HepG2 (cell line): ENCODE measurements at regions not wholly inside any gene's neighbourhood (a gene's known extent, or its start where the extent isn't known, plus 50 kb on each side); places are given as distances from the start of the nearest gene placed in this dataset.

Source experiments
- ATAC-seq: fragments of 200-7000 bp; cut with Tn5 transposase; 3 replicates; pipeline ENCODE4 v1.9.1; 2020; ENCODE audit warnings: mild to moderate bottlenecking, moderate library complexity
- BruUV-seq: library from RNA; stranded (reverse); fragments of 400-500 nt; replicated peaks from 2 replicates; lab custom pipeline; 2021; lab: Mats Ljungman, UMichigan
- CTCF ChIA-PET: fragments of 300-600 bp; formaldehyde crosslinking; extraction: SDS; loops from one replicate; lab custom pipeline; 2021; ENCODE audit warnings: low total read pairs, inconsistent platforms, low intra/inter-chr PET ratio; lab: Yijun Ruan, JAX
- POLR2A ChIA-PET: fragments of 350-600 bp; sonication (Branson Sonifier 250); formaldehyde crosslinking; loops from one replicate; lab custom pipeline; 2020; ENCODE audit warnings: antibody characterized with exemption, inconsistent platforms; lab: Yijun Ruan, JAX
- DNase-seq: peaks from one replicate; pipeline ENCODE4 v3.0.0-alpha.2; 2015; ENCODE audit warnings: low spot score
- FAIRE-seq: peaks from 3 replicates; lab custom pipeline; 2011; peaks lifted over from hg19 to GRCh38; lab: Jason Lieb, UNC
- H2AFZ ChIP-seq: one replicate; pipeline ENCODE4 v1.6.1; 2011; ENCODE audit warnings: low read length, inconsistent platforms
- H3K27ac ChIP-seq: fragments of 300-600 bp; 3 replicates; pipeline ENCODE4 v1.8.0; 2011; ENCODE audit warnings: mixed run types, mild to moderate bottlenecking, mixed read lengths, low read length, inconsistent platforms; ENCODE audit not compliant: insufficient read depth; ENCODE audit errors: extremely low read length
- H3K27me3 ChIP-seq, 2 experiments: fragments of 200-600 bp in 1 of 2; 2 replicates in 1 of 2; 3 replicates in 1 of 2; pipeline versions ENCODE4 v1.6.0 to v1.8.0; 2011; ENCODE audit warnings: low read length in 2 of 2, mild to moderate bottlenecking in 2 of 2, moderate library complexity in 2 of 2, inconsistent platforms in 1 of 2; ENCODE audit not compliant: insufficient read depth in 2 of 2, control insufficient read depth in 1 of 2
- H3K36me3 ChIP-seq, 2 experiments: fragments of 200-600 bp in 1 of 2; replicated peaks in 1 of 2; 2 replicates in 1 of 2; 3 replicates in 1 of 2; pipeline versions ENCODE4 v1.5.1 to v1.8.0; 2011; ENCODE audit warnings: low read length in 2 of 2, inconsistent platforms in 1 of 2; ENCODE audit not compliant: insufficient read depth in 2 of 2, control insufficient read depth in 1 of 2
- H3K4me1 ChIP-seq: 2 replicates; pipeline ENCODE4 v1.5.1; 2012; ENCODE audit warnings: low read length, inconsistent platforms; ENCODE audit not compliant: insufficient read depth
- H3K4me2 ChIP-seq: 2 replicates; pipeline ENCODE4 v1.6.0; 2011; ENCODE audit warnings: low read depth, low read length, inconsistent platforms
- H3K4me3 ChIP-seq, 3 experiments: fragments of 200-600 bp in 1 of 3; sonication (generic), shearing (Covaris generic) in 1 of 3; replicated peaks in 1 of 3; 2 replicates each; pipeline ENCODE4 v1.5.1; 2011 to 2016; ENCODE audit warnings: low read length in 3 of 3, inconsistent platforms in 2 of 3, low read depth in 2 of 3, mild to moderate bottlenecking in 2 of 3, control low read depth in 1 of 3, mixed read lengths in 1 of 3; ENCODE audit not compliant: insufficient read depth in 1 of 3
- H3K79me2 ChIP-seq: one replicate; pipeline ENCODE4 v1.6.1; 2011; ENCODE audit warnings: low read length, inconsistent platforms; ENCODE audit not compliant: insufficient read depth
- H3K9ac ChIP-seq: 2 replicates; pipeline ENCODE4 v1.6.0; 2011; ENCODE audit warnings: mild to moderate bottlenecking, low read depth, low read length, inconsistent platforms; ENCODE audit not compliant: insufficient read depth
- H3K9me3 ChIP-seq: 2 replicates; pipeline ENCODE4 v1.5.1; 2012; ENCODE audit warnings: mild to moderate bottlenecking, low read length
- H4K20me1 ChIP-seq: 2 replicates; pipeline ENCODE4 v1.6.0; 2011; ENCODE audit warnings: inconsistent platforms, mild to moderate bottlenecking, low read length, moderate library complexity; ENCODE audit not compliant: insufficient read depth
- HOXA7 ChIP-seq: sonication (generic); formaldehyde crosslinking; IDR thresholded peaks from 2 replicates; pipeline ENCODE4 v1.8.1; 2022; ENCODE audit warnings: mild to moderate bottlenecking, missing genetic modification reagents, moderate library complexity
- ISL2 ChIP-seq: sonication (generic); formaldehyde crosslinking; IDR thresholded peaks from 2 replicates; pipeline ENCODE4 v1.5.0; 2020; ENCODE audit warnings: missing genetic modification reagents
- TBP ChIP-seq: sonication (generic); formaldehyde crosslinking; IDR thresholded peaks from 2 replicates; pipeline ENCODE4 v1.5.0; 2020; ENCODE audit warnings: missing genetic modification reagents
- ZNF350 ChIP-seq: sonication (generic); formaldehyde crosslinking; IDR thresholded peaks from 2 replicates; pipeline ENCODE4 v1.4.0; 2020; ENCODE audit warnings: mild to moderate bottlenecking, low read depth, missing genetic modification reagents, borderline replicate concordance
- WGBS: methylation state at CpG from one replicate; pipeline ENCODE4 v1.1.6; 2017; ENCODE audit warnings: low lambda C conversion rate; 5-methylcytosine and 5-hydroxymethylcytosine counted together
- in situ Hi-C: cut with HindIII; loops from 2 replicates; pipeline ENCODE4 v1.10.0; 2017; ENCODE audit warnings: low pct_unique_long_range_greater_than_20kb; ENCODE audit not compliant: extremely low pct_ligation_motif_present
- intact Hi-C: fragments of 100-400 bp; cut with micrococcal nuclease; formaldehyde crosslinking; loops from one replicate; pipeline ENCODE4 v1.10.0; 2022; ENCODE audit not compliant: unreplicated experiment
- TF ChIP-seq, protein P1 (sequence below): IDR thresholded peaks from 2 replicates; pipeline ENCODE4 v1.6.1; 2016; ENCODE audit warnings: missing biosample characterization, missing genetic modification reagents, low read depth
- TF ChIP-seq, protein P2 (sequence below): sonication (generic); formaldehyde crosslinking; IDR thresholded peaks from 2 replicates; pipeline ENCODE4 v1.5.0; 2020; ENCODE audit warnings: missing genetic modification reagents
- TF ChIP-seq, protein P3 (sequence below): sonication (generic); formaldehyde crosslinking; conservative IDR thresholded peaks from 2 replicates; pipeline ENCODE4 v1.8.1; 2023; ENCODE audit warnings: missing genetic modification reagents
- TF ChIP-seq, protein P4 (sequence below): fragments of 450-650 bp; IDR thresholded peaks from 2 replicates; pipeline ENCODE4 v1.6.1; 2016
- TF ChIP-seq, protein P5 (sequence below): sonication (generic); formaldehyde crosslinking; IDR thresholded peaks from 2 replicates; pipeline ENCODE4 v1.8.1; 2023; ENCODE audit warnings: missing genetic modification reagents, inconsistent platforms, borderline replicate concordance

DNA sequence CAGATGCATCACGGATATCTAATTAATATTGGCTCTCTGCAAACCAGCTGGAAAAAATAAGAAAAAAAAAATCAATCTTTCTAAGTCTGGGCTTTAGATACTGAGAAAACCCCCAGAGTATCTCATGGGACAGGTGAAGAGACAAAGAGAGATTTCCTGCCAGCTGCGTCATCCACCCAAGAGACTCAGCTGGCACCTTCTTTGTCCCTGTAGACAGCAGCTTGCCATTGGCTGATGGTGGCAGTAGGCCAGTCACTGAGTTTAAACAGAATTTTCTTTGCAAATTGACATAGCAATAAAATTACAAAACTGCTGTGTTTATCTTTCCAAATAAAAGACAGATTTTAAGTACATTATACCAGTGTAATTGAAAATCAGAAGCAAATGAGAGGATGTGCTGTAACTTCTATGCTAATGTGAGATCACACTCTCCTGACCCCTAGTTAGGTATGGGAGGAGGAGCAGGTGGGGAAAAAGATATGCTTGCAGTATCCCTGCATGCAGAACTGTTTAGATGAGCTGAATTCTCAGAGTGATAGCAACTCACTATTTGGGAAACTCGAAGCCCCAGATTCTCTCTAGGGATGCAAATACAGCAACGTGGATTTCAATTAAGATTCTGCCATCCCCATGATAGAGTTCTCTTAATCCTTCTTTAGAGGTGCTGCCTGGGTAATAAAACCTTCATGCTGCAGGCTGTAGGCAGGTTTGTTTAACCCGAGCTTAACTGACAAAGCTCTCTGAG is 72.2 kb downstream of the NMUR2 start:
- H4K20me1 ChIP-seq, result no peaks in the 10 kb centered on the region
- TF ChIP-seq HOXA7 (CRISPR knock-in tag), result no peak
- TF ChIP-seq, protein P1, sequence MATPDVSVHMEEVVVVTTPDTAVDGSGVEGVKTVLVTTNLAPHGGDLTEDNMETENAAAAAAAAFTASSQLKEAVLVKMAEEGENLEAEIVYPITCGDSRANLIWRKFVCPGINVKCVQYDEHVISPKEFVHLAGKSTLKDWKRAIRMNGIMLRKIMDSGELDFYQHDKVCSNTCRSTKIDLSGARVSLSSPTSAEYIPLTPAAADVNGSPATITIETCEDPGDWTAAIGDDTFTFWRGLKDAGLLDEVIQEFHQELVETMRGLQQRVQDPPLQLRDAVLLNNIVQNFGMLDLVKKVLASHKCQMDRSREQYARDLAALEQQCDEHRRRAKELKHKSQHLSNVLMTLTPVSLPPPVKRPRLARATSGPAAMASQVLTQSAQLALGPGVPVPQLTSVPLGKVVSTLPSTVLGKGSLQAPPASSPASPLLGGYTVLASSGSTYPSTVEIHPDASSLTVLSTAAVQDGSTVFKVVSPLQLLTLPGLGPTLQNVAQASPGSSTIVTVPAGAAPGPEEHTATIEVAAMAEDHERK (CRISPR knock-in tag), result no peak
- TF ChIP-seq, protein P2, sequence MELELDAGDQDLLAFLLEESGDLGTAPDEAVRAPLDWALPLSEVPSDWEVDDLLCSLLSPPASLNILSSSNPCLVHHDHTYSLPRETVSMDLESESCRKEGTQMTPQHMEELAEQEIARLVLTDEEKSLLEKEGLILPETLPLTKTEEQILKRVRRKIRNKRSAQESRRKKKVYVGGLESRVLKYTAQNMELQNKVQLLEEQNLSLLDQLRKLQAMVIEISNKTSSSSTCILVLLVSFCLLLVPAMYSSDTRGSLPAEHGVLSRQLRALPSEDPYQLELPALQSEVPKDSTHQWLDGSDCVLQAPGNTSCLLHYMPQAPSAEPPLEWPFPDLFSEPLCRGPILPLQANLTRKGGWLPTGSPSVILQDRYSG (CRISPR knock-in tag), result no peak
- TF ChIP-seq, protein P3, sequence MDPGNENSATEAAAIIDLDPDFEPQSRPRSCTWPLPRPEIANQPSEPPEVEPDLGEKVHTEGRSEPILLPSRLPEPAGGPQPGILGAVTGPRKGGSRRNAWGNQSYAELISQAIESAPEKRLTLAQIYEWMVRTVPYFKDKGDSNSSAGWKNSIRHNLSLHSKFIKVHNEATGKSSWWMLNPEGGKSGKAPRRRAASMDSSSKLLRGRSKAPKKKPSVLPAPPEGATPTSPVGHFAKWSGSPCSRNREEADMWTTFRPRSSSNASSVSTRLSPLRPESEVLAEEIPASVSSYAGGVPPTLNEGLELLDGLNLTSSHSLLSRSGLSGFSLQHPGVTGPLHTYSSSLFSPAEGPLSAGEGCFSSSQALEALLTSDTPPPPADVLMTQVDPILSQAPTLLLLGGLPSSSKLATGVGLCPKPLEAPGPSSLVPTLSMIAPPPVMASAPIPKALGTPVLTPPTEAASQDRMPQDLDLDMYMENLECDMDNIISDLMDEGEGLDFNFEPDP (CRISPR knock-in tag), result no peak
- no peak for TF ChIP-seq TBP (CRISPR knock-in tag)
- TF ChIP-seq, protein P4, sequence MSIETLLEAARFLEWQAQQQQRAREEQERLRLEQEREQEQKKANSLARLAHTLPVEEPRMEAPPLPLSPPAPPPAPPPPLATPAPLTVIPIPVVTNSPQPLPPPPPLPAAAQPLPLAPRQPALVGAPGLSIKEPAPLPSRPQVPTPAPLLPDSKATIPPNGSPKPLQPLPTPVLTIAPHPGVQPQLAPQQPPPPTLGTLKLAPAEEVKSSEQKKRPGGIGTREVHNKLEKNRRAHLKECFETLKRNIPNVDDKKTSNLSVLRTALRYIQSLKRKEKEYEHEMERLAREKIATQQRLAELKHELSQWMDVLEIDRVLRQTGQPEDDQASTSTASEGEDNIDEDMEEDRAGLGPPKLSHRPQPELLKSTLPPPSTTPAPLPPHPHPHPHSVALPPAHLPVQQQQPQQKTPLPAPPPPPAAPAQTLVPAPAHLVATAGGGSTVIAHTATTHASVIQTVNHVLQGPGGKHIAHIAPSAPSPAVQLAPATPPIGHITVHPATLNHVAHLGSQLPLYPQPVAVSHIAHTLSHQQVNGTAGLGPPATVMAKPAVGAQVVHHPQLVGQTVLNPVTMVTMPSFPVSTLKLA, result no peak
- TF ChIP-seq, protein P5, sequence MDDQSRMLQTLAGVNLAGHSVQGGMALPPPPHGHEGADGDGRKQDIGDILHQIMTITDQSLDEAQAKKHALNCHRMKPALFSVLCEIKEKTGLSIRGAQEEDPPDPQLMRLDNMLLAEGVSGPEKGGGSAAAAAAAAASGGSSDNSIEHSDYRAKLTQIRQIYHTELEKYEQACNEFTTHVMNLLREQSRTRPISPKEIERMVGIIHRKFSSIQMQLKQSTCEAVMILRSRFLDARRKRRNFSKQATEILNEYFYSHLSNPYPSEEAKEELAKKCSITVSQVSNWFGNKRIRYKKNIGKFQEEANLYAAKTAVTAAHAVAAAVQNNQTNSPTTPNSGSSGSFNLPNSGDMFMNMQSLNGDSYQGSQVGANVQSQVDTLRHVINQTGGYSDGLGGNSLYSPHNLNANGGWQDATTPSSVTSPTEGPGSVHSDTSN, result no peak
- no peak for TF ChIP-seq ISL2 (CRISPR knock-in tag)
- no peak for TF ChIP-seq ZNF350
- intact Hi-C loops, result no loop called here
- no peak overlapping the region for H3K27ac ChIP-seq
- DNase-seq (no peak), FAIRE-seq (no peak), ATAC-seq (no peak)
- H3K36me3 ChIP-seq, result no peaks in the 10 kb centered on the region
- H2AFZ ChIP-seq, result no peak overlapping the region
- BruUV-seq, result no TSS peak
- in situ Hi-C loops, result no loop called here
- no peak overlapping the region for H3K4me3 ChIP-seq
- no peaks in the 10 kb centered on the region for H3K79me2 ChIP-seq
- H3K9ac ChIP-seq, result no peak overlapping the region
- no peaks in the 10 kb centered on the region for H3K9me3 ChIP-seq
- no peak overlapping the region for H3K4me2 ChIP-seq
- WGBS, result 13% methylated on average over 3 of the region's 5 CpGs
- H3K4me1 ChIP-seq, result no peaks in the 10 kb centered on the region
- ChIA-PET POLR2A (no interaction called here), CTCF (no interaction called here)
- no peaks in the 10 kb centered on the region for H3K27me3 ChIP-seq
